Lower lobe of right lung (tissue), 2 donors: ENCODE measurements at regions not wholly inside any gene's neighbourhood (a gene's known extent, or its start where the extent isn't known, plus 50 kb on each side); places are given as distances from the start of the nearest gene placed in this dataset.

ENCODE experiments used
- ATAC-seq, 2 donors: fragments of 200-7000 bp; cut with Tn5 transposase; one replicate each; pipeline ENCODE4 v1.9.1; 2020 to 2022; ENCODE audit warnings: mild to moderate bottlenecking in 2 of 2, moderate library complexity in 2 of 2
- DNase-seq: peaks from one replicate; pipeline ENCODE4 v3.0.0-alpha.2; 2020
- H3K27ac ChIP-seq: fragments of 200-600 bp; one replicate; pipeline ENCODE4 v1.8.0; 2022
- H3K27me3 ChIP-seq: fragments of 200-600 bp; one replicate; pipeline ENCODE4 v1.8.0; 2022; ENCODE audit warnings: low read depth
- H3K36me3 ChIP-seq: fragments of 200-600 bp; one replicate; pipeline ENCODE4 v1.8.0; 2022; ENCODE audit warnings: mild to moderate bottlenecking
- H3K4me1 ChIP-seq: fragments of 200-600 bp; one replicate; pipeline ENCODE4 v1.8.0; 2022
- H3K4me3 ChIP-seq: fragments of 200-600 bp; one replicate; pipeline ENCODE4 v1.8.0; 2022; ENCODE audit warnings: mild to moderate bottlenecking
- H3K9me3 ChIP-seq: fragments of 200-600 bp; one replicate; pipeline ENCODE4 v1.8.0; 2022
- CTCF ChIP-seq: fragments of 200-600 bp; IDR thresholded peaks from one replicate; pipeline ENCODE4 v1.8.0; 2022; ENCODE audit warnings: antibody characterized with exemption, mild to moderate bottlenecking
- intact Hi-C: fragments of 100-400 bp; cut with DNase I; formaldehyde crosslinking; loops from one replicate; pipeline ENCODE4 v1.11.0; 2022
- donor health status: DM: no; HTN: yes; CAD: no; lungs with severe emphysema.

- ATAC-seq = no peak
- H3K36me3 ChIP-seq = no peaks in the 10 kb centered on the region
- no peak for TF ChIP-seq CTCF
- H3K27me3 ChIP-seq = no peaks in the 10 kb centered on the region
- no peak overlapping the region for H3K4me3 ChIP-seq
- H3K27ac ChIP-seq = no peak overlapping the region
- H3K4me1 ChIP-seq = peaks cover 49% of the 10 kb centered on the region
- intact Hi-C loops = no loop called here
- no peak for DNase-seq
- H3K9me3 ChIP-seq = no peaks in the 10 kb centered on the region
Observed at GRCh38 chr7:91346426-91346825, 82.2 kb downstream of the FZD1 start.

- H3K36me3 ChIP-seq = no peaks in the 10 kb centered on the region
- no peaks in the 10 kb centered on the region for H3K9me3 ChIP-seq
- DNase-seq = no peak
- intact Hi-C loops = no loop called here
- no peak overlapping the region for H3K27ac ChIP-seq
- no peak overlapping the region for H3K4me3 ChIP-seq
- TF ChIP-seq CTCF = no peak
- peaks cover 49% of the 10 kb centered on the region for H3K4me1 ChIP-seq
- ATAC-seq = peak; percentile 45 to 64
- no peaks in the 10 kb centered on the region for H3K27me3 ChIP-seq
Observed at GRCh38 chr7:91347290-91347689, 83.1 kb downstream of the FZD1 start.

GRCh38 chr7:91348711-91349110 is 84.5 kb downstream of the FZD1 start:
- H3K4me3 ChIP-seq = no peak overlapping the region
- H3K27me3 ChIP-seq = no peaks in the 10 kb centered on the region
- no peak overlapping the region for H3K27ac ChIP-seq
- H3K36me3 ChIP-seq = no peaks in the 10 kb centered on the region
- no peaks in the 10 kb centered on the region for H3K9me3 ChIP-seq
- ATAC-seq (no peak), DNase-seq (no peak)
- TF ChIP-seq CTCF = no peak
- peaks cover 43% of the 10 kb centered on the region for H3K4me1 ChIP-seq
- intact Hi-C loops = no loop called here

GRCh38 chr7:91351374-91351773 is 87.1 kb downstream of the FZD1 start:
- Histone ChIP-seq H3K9me3 (no peaks in the 10 kb centered on the region), H3K4me1 (peaks cover 25% of the 10 kb centered on the region), H3K27ac (no peak overlapping the region), H3K27me3 (no peaks in the 10 kb centered on the region), H3K4me3 (no peak overlapping the region), H3K36me3 (no peaks in the 10 kb centered on the region)
- DNase-seq (no peak), ATAC-seq (no peak)
- TF ChIP-seq CTCF = no peak
- intact Hi-C loops = no loop called here

GRCh38 chr7:91352091-91352490 is 87.9 kb downstream of the FZD1 start:
- H3K4me1 ChIP-seq = peaks cover 17% of the 10 kb centered on the region
- no peaks in the 10 kb centered on the region for H3K27me3 ChIP-seq
- DNase-seq (no peak), ATAC-seq (no peak)
- no peak for TF ChIP-seq CTCF
- no peaks in the 10 kb centered on the region for H3K9me3 ChIP-seq
- intact Hi-C loops = no loop called here
- no peak overlapping the region for H3K27ac ChIP-seq
- no peak overlapping the region for H3K4me3 ChIP-seq
- H3K36me3 ChIP-seq = no peaks in the 10 kb centered on the region

GRCh38 chr7:91353848-91354247 is 89.6 kb downstream of the FZD1 start:
- intact Hi-C loops = no loop called here
- Histone ChIP-seq H3K4me3 (no peak overlapping the region), H3K9me3 (no peaks in the 10 kb centered on the region), H3K4me1 (peaks cover 2% of the 10 kb centered on the region), H3K27me3 (no peaks in the 10 kb centered on the region), H3K27ac (no peak overlapping the region), H3K36me3 (no peaks in the 10 kb centered on the region)
- DNase-seq (no peak), ATAC-seq (no peak)
- TF ChIP-seq CTCF = no peak
